ENCODE measurements at regions not wholly inside any gene's neighbourhood (a gene's known extent, or its start where the extent isn't known, plus 50 kb on each side); places are given as distances from the start of the nearest gene placed in this dataset.

- no peak for DNase-seq
- H3K27me3 ChIP-seq = no peaks in the 10 kb centered on the region
- intact Hi-C loops (cut with DNase I; ENCODE audit: low total_unique reads) = no loop called here
- TF ChIP-seq POLR2A (IDR thresholded peaks at IDR 0.05) = no peak
- TF ChIP-seq, protein P1, sequence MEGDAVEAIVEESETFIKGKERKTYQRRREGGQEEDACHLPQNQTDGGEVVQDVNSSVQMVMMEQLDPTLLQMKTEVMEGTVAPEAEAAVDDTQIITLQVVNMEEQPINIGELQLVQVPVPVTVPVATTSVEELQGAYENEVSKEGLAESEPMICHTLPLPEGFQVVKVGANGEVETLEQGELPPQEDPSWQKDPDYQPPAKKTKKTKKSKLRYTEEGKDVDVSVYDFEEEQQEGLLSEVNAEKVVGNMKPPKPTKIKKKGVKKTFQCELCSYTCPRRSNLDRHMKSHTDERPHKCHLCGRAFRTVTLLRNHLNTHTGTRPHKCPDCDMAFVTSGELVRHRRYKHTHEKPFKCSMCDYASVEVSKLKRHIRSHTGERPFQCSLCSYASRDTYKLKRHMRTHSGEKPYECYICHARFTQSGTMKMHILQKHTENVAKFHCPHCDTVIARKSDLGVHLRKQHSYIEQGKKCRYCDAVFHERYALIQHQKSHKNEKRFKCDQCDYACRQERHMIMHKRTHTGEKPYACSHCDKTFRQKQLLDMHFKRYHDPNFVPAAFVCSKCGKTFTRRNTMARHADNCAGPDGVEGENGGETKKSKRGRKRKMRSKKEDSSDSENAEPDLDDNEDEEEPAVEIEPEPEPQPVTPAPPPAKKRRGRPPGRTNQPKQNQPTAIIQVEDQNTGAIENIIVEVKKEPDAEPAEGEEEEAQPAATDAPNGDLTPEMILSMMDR (IDR thresholded peaks at IDR 0.05) = no peak
- H3K27ac ChIP-seq = peak overlapping the region; percentile 8 to 50
- H3K4me3 ChIP-seq = no peak overlapping the region
- H3K36me3 ChIP-seq = no peaks in the 10 kb centered on the region
- no peaks in the 10 kb centered on the region for H3K4me1 ChIP-seq
- H3K9me3 ChIP-seq = peaks cover 0 to 7% of the 10 kb centered on the region in 2 donors
These were observed 343.2 kb upstream of the TNP1 start for GRCh38 chr2:217203086-217203485.

GRCh38 chr2:217199255-217199630 lies 339.4 kb upstream of the TNP1 start:
- no peak overlapping the region for H3K27ac ChIP-seq
- no peaks in the 10 kb centered on the region for H3K27me3 ChIP-seq
- intact Hi-C loops (cut with DNase I; ENCODE audit: low total_unique reads) = no loop called here
- no peaks in the 10 kb centered on the region for H3K4me1 ChIP-seq
- H3K4me3 ChIP-seq = no peak overlapping the region
- TF ChIP-seq POLR2A (IDR thresholded peaks at IDR 0.05) = no peak
- TF ChIP-seq, protein P1 (IDR thresholded peaks at IDR 0.05) = no peak
- no peak for DNase-seq
- H3K9me3 ChIP-seq = peaks cover 0 to 7% of the 10 kb centered on the region in 2 donors
- no peaks in the 10 kb centered on the region for H3K36me3 ChIP-seq

GRCh38 chr2:217195658-217196446 lies 336.0 kb upstream of the TNP1 start:
- Histone ChIP-seq H3K9me3 (no peaks in the 10 kb centered on the region), H3K4me3 (no peak overlapping the region), H3K4me1 (no peaks in the 10 kb centered on the region), H3K36me3 (no peaks in the 10 kb centered on the region), H3K27me3 (no peaks in the 10 kb centered on the region), H3K27ac (peak overlapping the region in 1 of 2 donors; percentile 43)
- intact Hi-C loops (cut with DNase I; ENCODE audit: low total_unique reads) = no loop called here
- no peak for DNase-seq
- TF ChIP-seq, protein P1 (IDR thresholded peaks at IDR 0.05) = no peak
- TF ChIP-seq POLR2A (IDR thresholded peaks at IDR 0.05) = no peak

GRCh38 chr2:217195016-217195415 lies 335.2 kb upstream of the TNP1 start:
- H3K4me1 ChIP-seq = no peaks in the 10 kb centered on the region
- no peaks in the 10 kb centered on the region for H3K9me3 ChIP-seq
- no peak for TF ChIP-seq POLR2A (IDR thresholded peaks at IDR 0.05)
- TF ChIP-seq, protein P1 (IDR thresholded peaks at IDR 0.05) = no peak
- H3K27ac ChIP-seq = no peak overlapping the region
- intact Hi-C loops (cut with DNase I; ENCODE audit: low total_unique reads) = no loop called here
- no peaks in the 10 kb centered on the region for H3K36me3 ChIP-seq
- H3K4me3 ChIP-seq = no peak overlapping the region
- no peak for DNase-seq
- H3K27me3 ChIP-seq = no peaks in the 10 kb centered on the region

DNA sequence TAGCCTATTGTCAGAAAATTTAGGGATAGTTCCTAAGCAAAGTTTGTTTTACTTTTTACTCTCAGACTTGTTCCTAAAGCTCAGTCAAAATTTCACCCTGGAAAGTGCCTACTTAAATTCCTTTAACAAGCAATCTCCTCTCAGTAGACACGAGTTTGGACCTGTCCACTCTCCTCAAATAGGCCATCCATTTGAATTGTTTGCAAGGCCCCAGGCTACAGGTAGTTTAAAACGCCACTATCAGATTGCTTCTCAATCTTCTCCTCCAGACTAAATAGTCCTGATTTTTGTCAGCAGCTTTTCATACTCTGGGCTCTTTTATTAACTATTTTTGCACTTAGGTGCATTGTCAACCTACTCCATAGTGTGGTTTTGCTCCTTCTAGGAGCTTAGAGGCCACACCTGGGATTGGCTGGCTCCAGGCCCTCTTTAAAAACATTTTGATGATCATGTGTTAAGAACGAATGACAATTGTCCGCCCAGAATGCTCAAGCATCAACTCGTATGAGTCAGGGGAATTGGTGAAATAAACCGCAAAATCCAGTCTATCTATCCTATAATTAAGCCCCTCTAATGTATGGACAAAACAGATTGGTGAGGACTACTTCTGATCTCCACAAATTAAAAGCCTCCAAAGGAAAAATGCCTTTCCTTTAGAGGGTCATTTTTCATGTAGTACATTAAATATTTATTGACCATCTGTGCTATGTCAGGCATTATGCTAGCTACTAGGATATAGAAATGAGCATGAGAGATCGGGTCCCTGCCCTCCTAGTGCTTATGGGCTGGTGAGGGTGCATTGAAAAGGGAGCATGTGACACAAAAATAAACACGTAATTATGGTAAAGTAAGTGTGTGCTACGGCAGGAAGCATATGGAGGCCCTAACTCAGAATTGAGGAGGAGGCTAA lies 333.8 kb upstream of the TNP1 start:
- intact Hi-C loops (cut with DNase I; ENCODE audit: low total_unique reads) = no loop called here
- Histone ChIP-seq H3K4me1 (no peaks in the 10 kb centered on the region), H3K27me3 (no peaks in the 10 kb centered on the region), H3K9me3 (no peaks in the 10 kb centered on the region), H3K4me3 (no peak overlapping the region), H3K27ac (no peak overlapping the region), H3K36me3 (no peaks in the 10 kb centered on the region)
- TF ChIP-seq, protein P1 (IDR thresholded peaks at IDR 0.05) = no peak
- no peak for TF ChIP-seq POLR2A (IDR thresholded peaks at IDR 0.05)
- no peak for DNase-seq

All from uterus (tissue), 3 donors.